ENCODE measurements at regions not wholly inside any gene's neighbourhood (a gene's known extent, or its start where the extent isn't known, plus 50 kb on each side); places are given as distances from the start of the nearest gene placed in this dataset.
"Not testable (repeated sequence)": the region's sequence is repeated elsewhere in the genome, so short reads cannot be mapped to it uniquely, and the experiment has no call there.

DNA sequence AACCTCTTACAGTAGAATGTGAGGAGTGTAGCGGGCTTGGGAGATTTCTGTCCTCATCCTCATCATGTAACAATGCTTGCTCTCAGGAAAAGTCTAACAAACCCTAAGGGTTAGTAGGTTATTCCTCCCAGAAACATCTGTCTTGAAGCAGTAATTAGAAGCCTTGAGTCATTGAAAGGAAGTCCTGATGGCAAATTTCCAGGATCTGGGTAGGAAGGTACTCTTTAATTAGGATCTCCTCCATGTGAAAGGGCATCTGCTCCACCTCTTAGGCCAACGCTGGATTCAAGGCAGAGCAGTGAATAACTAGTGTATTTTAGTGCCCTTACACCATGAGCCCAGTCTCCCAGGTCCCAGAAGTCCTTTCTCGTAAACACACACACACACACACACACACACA lies 106.6 kb upstream of the BARHL2 start:
- DNase-seq, result no peak

DNA sequence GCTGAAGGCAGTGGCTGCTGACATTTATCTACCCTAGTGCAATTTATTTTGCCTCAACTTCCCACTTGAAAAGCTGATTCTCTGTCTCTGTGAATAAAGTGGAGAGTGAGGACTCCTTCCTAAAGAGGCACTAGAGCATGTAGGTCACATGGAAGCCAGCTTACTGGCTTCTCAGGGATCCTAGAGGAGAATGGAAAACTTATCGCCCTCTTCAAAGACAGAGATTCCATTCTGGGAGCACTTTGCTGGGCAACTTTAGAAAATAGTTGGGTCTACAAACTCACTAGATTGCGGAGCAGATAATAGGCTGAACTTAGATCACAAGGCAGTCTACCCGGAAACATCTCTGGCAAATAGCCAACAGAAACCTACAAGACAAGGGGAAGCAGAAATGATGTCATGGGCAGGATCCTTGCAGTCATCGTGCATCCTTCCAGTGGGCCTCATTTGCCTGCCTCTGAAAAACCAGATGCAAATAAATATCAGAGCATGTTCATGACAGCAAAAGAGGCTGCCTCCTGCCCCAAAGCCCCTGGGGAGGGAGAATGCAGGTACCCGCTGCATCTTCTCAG lies 104.8 kb upstream of the BARHL2 start:
- no peak for DNase-seq

GRCh38 chr1:90821152-90821787 lies 104.2 kb upstream of the BARHL2 start:
- DNase-seq, result no peak

DNA sequence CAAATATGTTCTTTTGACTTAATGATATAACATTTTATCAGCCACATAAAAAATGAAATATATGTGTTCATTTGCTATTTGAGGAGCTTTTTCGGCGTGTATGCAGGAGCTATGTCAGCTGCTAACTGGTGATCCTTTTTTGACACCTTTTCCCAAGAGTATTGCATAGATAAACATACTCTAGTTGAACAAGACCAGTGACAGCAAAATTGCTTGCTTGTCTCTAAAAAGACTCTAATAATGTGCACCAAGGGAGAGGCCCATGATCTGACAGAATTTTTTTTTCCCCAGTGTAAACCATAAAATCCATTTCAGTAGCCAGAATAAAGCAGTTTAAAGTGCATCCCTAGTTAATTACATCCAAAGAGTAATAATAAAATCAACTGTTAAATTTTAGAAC lies 103.6 kb upstream of the BARHL2 start:
- DNase-seq, result no peak

DNA sequence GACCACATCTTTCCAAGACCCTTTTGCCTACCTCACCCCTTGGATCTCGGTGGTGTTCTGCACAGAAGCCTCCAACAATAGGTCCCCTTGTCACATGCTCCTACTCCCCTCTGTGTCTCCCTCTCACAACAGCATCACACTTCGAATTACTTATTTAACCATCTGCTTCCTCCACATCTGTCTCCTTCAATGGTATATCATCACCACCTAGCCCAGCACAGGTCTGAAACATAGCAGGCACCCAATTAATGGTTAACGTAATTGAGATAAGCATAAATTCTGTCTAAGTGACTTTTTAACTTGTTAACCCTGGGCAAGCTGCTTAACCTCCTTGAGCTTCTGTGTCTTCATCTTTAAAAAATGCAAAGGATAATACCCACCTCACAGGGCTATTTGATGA lies 100.3 kb upstream of the BARHL2 start:
- DNase-seq, result no peak

DNA sequence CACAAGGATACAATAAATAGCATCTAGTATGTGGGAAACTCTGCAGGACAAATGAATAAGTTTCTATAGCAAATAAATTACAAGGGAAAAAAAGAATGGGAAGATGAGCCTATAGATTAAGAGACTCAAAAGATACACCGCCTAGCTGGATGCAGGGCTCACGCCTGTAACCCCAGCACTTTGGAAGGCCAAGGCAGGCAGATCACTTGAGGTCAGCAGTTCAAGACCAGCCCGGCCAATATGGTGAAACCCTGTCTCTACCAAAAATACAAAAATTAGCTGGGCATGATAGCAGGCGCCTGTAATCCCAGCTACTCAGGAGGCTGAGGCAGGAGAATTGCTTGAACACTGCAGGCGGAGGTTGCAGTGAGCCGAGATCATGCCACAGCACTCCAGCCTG lies 95.1 kb upstream of the BARHL2 start:
- DNase-seq, result not testable (repeated sequence)

DNA sequence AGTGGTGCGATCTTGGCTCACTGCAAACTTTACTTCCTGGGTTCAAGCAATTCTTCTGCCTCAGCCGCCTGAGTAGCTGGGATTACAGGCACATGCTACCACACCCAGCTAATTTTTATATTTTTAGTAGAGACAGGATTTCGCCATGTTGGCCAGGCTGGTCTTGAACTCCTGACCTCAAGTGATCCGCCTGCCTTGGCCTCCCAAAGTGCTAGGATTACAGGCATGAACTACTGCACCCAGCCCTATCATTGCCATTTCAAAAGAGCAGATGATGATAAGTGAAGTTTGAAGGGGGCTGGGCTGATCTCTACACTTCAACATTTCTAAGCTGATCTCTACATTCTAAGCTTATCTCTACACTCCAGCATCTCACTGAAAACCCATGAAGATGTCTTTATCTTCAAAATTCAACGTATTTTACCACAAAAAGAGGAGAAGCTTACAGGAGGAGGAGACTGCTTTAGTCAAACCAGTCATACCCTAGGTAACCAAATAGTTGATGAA lies 94.4 kb upstream of the BARHL2 start:
- DNase-seq, result not testable (repeated sequence)

- no peak for DNase-seq
Measured at GRCh38 chr1:90810681-90811080, 93.6 kb upstream of the BARHL2 start.

GRCh38 chr1:90809996-90810395 lies 92.9 kb upstream of the BARHL2 start:
- DNase-seq, result no peak

- no peak for DNase-seq
Measured at GRCh38 chr1:90809093-90809492, 92.0 kb upstream of the BARHL2 start.

DNA sequence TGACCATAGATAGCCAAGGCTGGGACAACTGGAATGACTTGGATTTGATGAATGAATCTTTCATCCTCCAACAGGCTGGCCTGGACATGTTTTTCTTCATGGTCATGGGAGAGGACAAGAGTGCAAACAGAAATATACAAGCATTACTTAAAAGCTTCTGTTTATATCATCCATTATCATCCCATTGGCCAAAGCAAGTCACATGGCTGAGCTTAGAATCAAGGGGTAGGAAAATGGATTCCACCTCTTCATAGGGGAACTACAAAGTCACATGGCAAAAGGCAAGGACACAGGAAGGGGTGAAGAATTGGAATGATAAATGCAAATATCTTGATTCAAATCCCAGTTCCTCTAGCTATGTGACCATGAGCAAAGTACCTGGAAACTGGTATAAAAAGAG lies 90.2 kb upstream of the BARHL2 start:
- DNase-seq, result no peak

GRCh38 chr1:90802622-90803021 lies 85.5 kb upstream of the BARHL2 start:
- DNase-seq, result no peak

DNA sequence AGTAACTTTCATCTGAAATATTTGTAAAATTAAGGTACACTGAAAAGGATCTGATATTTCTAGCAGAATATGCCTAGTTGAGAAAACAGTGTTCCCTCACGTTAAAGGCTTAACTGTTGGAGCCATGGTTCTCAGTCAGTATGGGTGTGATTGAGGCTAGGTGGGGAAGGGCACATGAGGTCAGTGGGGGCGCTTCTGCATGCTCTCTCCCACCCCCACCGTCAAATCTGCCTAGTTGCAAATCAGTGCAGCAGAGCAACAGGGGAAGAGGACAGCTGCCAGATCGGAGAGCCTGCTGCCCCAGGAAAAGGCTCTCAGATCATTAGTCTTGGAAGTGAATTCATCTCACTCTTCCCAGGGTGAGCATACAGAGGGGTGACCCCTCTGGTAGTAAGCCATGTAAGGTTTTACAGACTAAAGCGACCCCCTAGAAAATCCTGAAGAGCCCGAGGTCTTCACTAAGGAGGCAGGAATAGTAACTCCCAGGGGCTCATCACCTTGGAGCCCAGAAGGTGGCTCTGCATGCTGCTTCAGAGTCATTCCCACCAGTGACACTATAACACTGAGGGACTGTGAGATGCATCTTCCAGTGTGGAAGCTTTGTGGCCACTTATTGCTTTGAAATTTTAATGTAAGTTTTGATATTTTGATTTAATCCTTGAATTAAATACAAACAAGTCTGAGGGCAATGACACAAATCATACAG lies 83.1 kb upstream of the BARHL2 start:
- no peak for DNase-seq

- DNase-seq, result no peak
Measured at GRCh38 chr1:90799326-90799725, 82.2 kb upstream of the BARHL2 start.

DNA sequence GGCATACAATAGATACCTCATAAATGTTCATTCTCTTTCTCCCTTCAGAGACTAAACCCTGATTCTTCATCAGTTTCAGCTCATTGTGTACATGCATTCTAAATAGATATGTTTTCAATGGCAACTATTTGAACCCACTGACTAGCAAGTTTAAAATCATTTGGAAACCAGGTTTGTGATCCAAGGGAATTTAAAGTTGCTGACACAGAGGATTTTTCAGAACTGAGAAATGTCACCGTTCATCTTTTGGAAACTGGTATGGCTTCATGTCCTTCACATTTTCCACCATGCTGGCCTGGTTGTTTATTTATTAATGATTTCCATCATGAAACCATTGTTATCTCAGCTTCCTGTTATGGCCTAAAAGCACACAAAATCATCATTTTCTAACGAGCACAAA lies 81.8 kb upstream of the BARHL2 start:
- DNase-seq, result no peak

GRCh38 chr1:90798344-90798743 lies 81.2 kb upstream of the BARHL2 start:
- DNase-seq, result no peak

DNA sequence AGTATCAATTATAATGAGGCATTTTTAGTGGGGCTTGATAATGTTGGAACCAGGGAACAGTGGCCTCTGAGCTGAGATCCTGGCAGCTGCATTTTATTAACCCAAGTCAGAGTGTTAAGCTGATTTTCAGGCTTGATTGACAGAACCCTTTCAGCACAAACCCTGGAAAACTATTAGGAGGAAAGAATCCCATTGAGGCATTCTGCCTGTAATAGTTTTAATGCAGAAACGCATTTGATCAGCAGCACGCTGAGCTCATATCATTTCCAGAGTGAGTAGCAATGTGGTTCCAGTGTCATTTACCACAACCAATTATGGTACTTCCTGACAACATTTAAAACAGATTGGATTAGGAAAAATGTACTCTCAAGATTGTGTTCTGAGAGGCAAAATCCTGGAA lies 78.3 kb upstream of the BARHL2 start:
- no peak for DNase-seq

- no peak for DNase-seq
Measured at GRCh38 chr1:90786709-90787108, 69.6 kb upstream of the BARHL2 start.

GRCh38 chr1:90784186-90784847 lies 67.2 kb upstream of the BARHL2 start:
- DNase-seq, result no peak

GRCh38 chr1:90783181-90783580 lies 66.1 kb upstream of the BARHL2 start:
- no peak for DNase-seq

DNA sequence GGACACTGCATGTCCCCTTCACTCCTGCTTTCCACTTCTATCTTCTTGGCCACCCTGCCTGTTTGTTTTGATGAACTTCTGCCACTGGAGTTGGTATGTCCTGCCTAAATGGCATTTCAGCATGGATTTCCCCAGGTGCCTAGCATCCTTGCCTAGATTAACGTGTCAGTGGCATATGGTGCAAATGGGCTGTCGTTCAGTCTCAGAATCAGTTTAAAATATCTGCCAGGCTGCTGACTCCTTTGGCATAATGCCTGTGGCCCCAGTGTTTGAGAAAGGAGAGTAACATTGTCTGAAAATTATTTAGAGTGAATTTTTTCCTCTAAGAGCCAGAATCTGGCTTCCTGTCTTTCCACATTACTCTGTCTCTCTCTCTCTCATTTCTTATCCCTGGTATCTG lies 64.9 kb upstream of the BARHL2 start:
- DNase-seq, result no peak

GRCh38 chr1:90781534-90781933 lies 64.4 kb upstream of the BARHL2 start:
- DNase-seq, result no peak

DNA sequence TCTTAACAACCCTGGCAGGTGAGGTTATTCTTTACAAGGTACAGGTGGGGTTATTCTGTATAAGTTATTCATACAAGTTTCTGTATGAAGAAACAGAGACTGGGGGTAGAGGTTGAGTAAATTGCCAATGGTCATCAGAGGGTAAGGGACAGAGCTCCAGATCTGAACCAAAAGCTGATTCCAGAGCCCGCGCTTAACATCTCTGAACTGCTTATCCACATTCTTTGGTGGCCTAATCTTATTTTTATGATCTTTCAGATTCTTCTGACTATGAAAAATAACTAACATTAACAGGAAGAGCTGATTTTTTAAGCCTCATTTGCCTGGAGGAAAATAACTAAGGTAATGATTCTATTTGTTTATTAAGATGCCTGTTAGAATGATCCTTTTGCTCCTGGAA lies 63.9 kb upstream of the BARHL2 start:
- no peak for DNase-seq

GRCh38 chr1:90779573-90779972 lies 62.5 kb upstream of the BARHL2 start:
- DNase-seq, result no peak
